Suprapubic skin (tissue), 3 donors: ENCODE measurements at regions not wholly inside any gene's neighbourhood (a gene's known extent, or its start where the extent isn't known, plus 50 kb on each side); places are given as distances from the start of the nearest gene placed in this dataset.

Source experiments
- POLR2A ChIP-seq, 2 donors: fragments of 450-650 bp; IDR thresholded peaks; one replicate each; pipeline ENCODE4 v1.6.1; 2017; ENCODE audit warnings: antibody characterized with exemption in 2 of 2, mild to moderate bottlenecking in 2 of 2, moderate library complexity in 2 of 2
- TF ChIP-seq, protein P1 (sequence below), 2 donors: fragments of 200-600 bp in 1 of 2; fragments of 450-650 bp in 1 of 2; sonication (generic) in 1 of 2; IDR thresholded peaks; one replicate each; pipeline ENCODE4 v1.5.1; 2016 to 2019; ENCODE audit warnings: antibody characterized with exemption in 2 of 2, mild to moderate bottlenecking in 1 of 2, moderate library complexity in 1 of 2

- TF ChIP-seq POLR2A (IDR thresholded peaks at IDR 0.05) = no peak
- TF ChIP-seq, protein P1, sequence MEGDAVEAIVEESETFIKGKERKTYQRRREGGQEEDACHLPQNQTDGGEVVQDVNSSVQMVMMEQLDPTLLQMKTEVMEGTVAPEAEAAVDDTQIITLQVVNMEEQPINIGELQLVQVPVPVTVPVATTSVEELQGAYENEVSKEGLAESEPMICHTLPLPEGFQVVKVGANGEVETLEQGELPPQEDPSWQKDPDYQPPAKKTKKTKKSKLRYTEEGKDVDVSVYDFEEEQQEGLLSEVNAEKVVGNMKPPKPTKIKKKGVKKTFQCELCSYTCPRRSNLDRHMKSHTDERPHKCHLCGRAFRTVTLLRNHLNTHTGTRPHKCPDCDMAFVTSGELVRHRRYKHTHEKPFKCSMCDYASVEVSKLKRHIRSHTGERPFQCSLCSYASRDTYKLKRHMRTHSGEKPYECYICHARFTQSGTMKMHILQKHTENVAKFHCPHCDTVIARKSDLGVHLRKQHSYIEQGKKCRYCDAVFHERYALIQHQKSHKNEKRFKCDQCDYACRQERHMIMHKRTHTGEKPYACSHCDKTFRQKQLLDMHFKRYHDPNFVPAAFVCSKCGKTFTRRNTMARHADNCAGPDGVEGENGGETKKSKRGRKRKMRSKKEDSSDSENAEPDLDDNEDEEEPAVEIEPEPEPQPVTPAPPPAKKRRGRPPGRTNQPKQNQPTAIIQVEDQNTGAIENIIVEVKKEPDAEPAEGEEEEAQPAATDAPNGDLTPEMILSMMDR (IDR thresholded peaks at IDR 0.05) = no peak
Measured at GRCh38 chr1:29975036-29975694, 738.8 kb downstream of the PTPRU start.
